Endothelial cell (in vitro differentiated cells): ENCODE measurements at regions not wholly inside any gene's neighbourhood (a gene's known extent, or its start where the extent isn't known, plus 50 kb on each side); places are given as distances from the start of the nearest gene placed in this dataset.
"Not testable (repeated sequence)": the region's sequence is repeated elsewhere in the genome, so short reads cannot be mapped to it uniquely, and the experiment has no call there.

Experiments used
- DNase-seq: peaks from one replicate; pipeline ENCODE4 v3.0.0; 2021; ENCODE audit warnings: low spot score
- H3K27ac Mint-ChIP-seq: one replicate; pipeline ENCODE4 v1.8.0; 2021; ENCODE audit warnings: mixed read lengths, inconsistent platforms; ENCODE audit not compliant: unreplicated experiment
- H3K27me3 Mint-ChIP-seq: one replicate; pipeline ENCODE4 v1.8.0; 2021; ENCODE audit warnings: mild to moderate bottlenecking, moderate library complexity, mixed read lengths, inconsistent platforms; ENCODE audit not compliant: unreplicated experiment
- H3K36me3 Mint-ChIP-seq: one replicate; pipeline ENCODE4 v1.8.0; 2021; ENCODE audit warnings: mild to moderate bottlenecking, low read depth, mixed read lengths, inconsistent platforms; ENCODE audit not compliant: unreplicated experiment
- H3K4me1 Mint-ChIP-seq: one replicate; pipeline ENCODE4 v1.8.0; 2021; ENCODE audit warnings: mild to moderate bottlenecking, mixed read lengths, inconsistent platforms; ENCODE audit not compliant: unreplicated experiment
- H3K4me3 Mint-ChIP-seq: one replicate; pipeline ENCODE4 v1.8.0; 2021; ENCODE audit warnings: mild to moderate bottlenecking, mixed read lengths, inconsistent platforms; ENCODE audit not compliant: unreplicated experiment
- H3K9me3 Mint-ChIP-seq: one replicate; pipeline ENCODE4 v1.8.0; 2021; ENCODE audit warnings: mixed read lengths, inconsistent platforms; ENCODE audit not compliant: unreplicated experiment
- CTCF ChIP-seq: fragments of 200-600 bp; sonication (generic); IDR thresholded peaks from one replicate; pipeline ENCODE4 v1.5.0; 2021; ENCODE audit warnings: antibody characterized with exemption; ENCODE audit not compliant: unreplicated experiment

GRCh38 chr2:113341191-113341869, 62.6 kb upstream of the PAX8 start:
- H3K36me3 Mint-ChIP-seq: no peaks in the 10 kb centered on the region
- H3K9me3 Mint-ChIP-seq: no peaks in the 10 kb centered on the region
- no peak for DNase-seq
- H3K27ac Mint-ChIP-seq: no peak overlapping the region
- TF ChIP-seq CTCF: no peak
- peaks cover 1% of the 10 kb centered on the region for H3K27me3 Mint-ChIP-seq
- peaks cover 10% of the 10 kb centered on the region for H3K4me1 Mint-ChIP-seq
- no peak overlapping the region for H3K4me3 Mint-ChIP-seq

- no peaks in the 10 kb centered on the region for H3K36me3 Mint-ChIP-seq
- no peak overlapping the region for H3K27ac Mint-ChIP-seq
- no peak overlapping the region for H3K4me3 Mint-ChIP-seq
- no peaks in the 10 kb centered on the region for H3K9me3 Mint-ChIP-seq
- DNase-seq: no peak
- peaks cover 5% of the 10 kb centered on the region for H3K4me1 Mint-ChIP-seq
- H3K27me3 Mint-ChIP-seq: peaks cover 1% of the 10 kb centered on the region
- TF ChIP-seq CTCF: no peak
These were observed 59.1 kb upstream of the PAX8 start for GRCh38 chr2:113337809-113338208.

- DNase-seq, H3K4me3 Mint-ChIP-seq, H3K27me3 Mint-ChIP-seq, H3K36me3 Mint-ChIP-seq, H3K27ac Mint-ChIP-seq, H3K4me1 Mint-ChIP-seq, H3K9me3 Mint-ChIP-seq: not testable (repeated sequence)
These were observed 57.3 kb upstream of the PAX8 start for GRCh38 chr2:113336040-113336439.

- peaks cover 5% of the 10 kb centered on the region for H3K4me1 Mint-ChIP-seq
- DNase-seq: no peak
- peaks cover 8% of the 10 kb centered on the region for H3K36me3 Mint-ChIP-seq
- no peak overlapping the region for H3K27ac Mint-ChIP-seq
- TF ChIP-seq CTCF: no peak
- H3K9me3 Mint-ChIP-seq: no peaks in the 10 kb centered on the region
- H3K4me3 Mint-ChIP-seq: no peak overlapping the region
- no peaks in the 10 kb centered on the region for H3K27me3 Mint-ChIP-seq
These were observed 55.4 kb upstream of the PAX8 start for GRCh38 chr2:113334147-113334546.

- not testable (repeated sequence) for H3K4me1 Mint-ChIP-seq, H3K9me3 Mint-ChIP-seq, DNase-seq, H3K4me3 Mint-ChIP-seq, H3K27me3 Mint-ChIP-seq, H3K36me3 Mint-ChIP-seq, H3K27ac Mint-ChIP-seq
These were observed 55.0 kb upstream of the PAX8 start for GRCh38 chr2:113333735-113334134.

GRCh38 chr2:113330060-113330767, 51.5 kb upstream of the PAX8 start:
- peaks cover 11% of the 10 kb centered on the region for H3K36me3 Mint-ChIP-seq
- H3K27ac Mint-ChIP-seq, DNase-seq, H3K4me3 Mint-ChIP-seq, H3K27me3 Mint-ChIP-seq, H3K9me3 Mint-ChIP-seq: not testable (repeated sequence)
- peaks cover 12% of the 10 kb centered on the region for H3K4me1 Mint-ChIP-seq

GRCh38 chr2:113328973-113329372, 50.3 kb upstream of the PAX8 start:
- H3K9me3 Mint-ChIP-seq, H3K27me3 Mint-ChIP-seq, H3K4me3 Mint-ChIP-seq, H3K27ac Mint-ChIP-seq, DNase-seq: not testable (repeated sequence)
- peaks cover 11% of the 10 kb centered on the region for H3K36me3 Mint-ChIP-seq
- peaks cover 14% of the 10 kb centered on the region for H3K4me1 Mint-ChIP-seq

- Mint-ChIP-seq H3K36me3 (peaks cover 11% of the 10 kb centered on the region), H3K4me1 (peaks cover 14% of the 10 kb centered on the region)
- DNase-seq, H3K9me3 Mint-ChIP-seq, H3K4me3 Mint-ChIP-seq, H3K27ac Mint-ChIP-seq, H3K27me3 Mint-ChIP-seq: not testable (repeated sequence)
These were observed 49.9 kb upstream of the PAX8 start for GRCh38 chr2:113328572-113328971.
